H7 (cell line): ENCODE measurements at regions not wholly inside any gene's neighbourhood (a gene's known extent, or its start where the extent isn't known, plus 50 kb on each side); places are given as distances from the start of the nearest gene placed in this dataset.
"Not testable (repeated sequence)": the region's sequence is repeated elsewhere in the genome, so short reads cannot be mapped to it uniquely, and the experiment has no call there.

Experiments used
- DNase-seq: peaks from one replicate; pipeline ENCODE4 v3.0.0; 2012
- H3K27me3 ChIP-seq: 2 replicates; pipeline ENCODE4 v1.6.0; 2011; ENCODE audit warnings: mild to moderate bottlenecking, low read length; ENCODE audit not compliant: control insufficient read depth, insufficient read depth
- H3K36me3 ChIP-seq: replicated peaks from 2 replicates; pipeline ENCODE4 v1.5.1; 2011; ENCODE audit warnings: low read length; ENCODE audit not compliant: control insufficient read depth, insufficient read depth
- H3K4me3 ChIP-seq: 2 replicates; pipeline ENCODE4 v1.5.1; 2011; ENCODE audit warnings: low read depth, mild to moderate bottlenecking, control low read depth, low read length, moderate library complexity; ENCODE audit not compliant: insufficient read depth

- Histone ChIP-seq H3K4me3 (no peak overlapping the region), H3K27me3 (no peaks in the 10 kb centered on the region), H3K36me3 (no peaks in the 10 kb centered on the region)
- DNase-seq = peak; percentile 15
Measured at GRCh38 chr1:55893155-55893554, 678.0 kb upstream of the USP24 start.

- DNase-seq = no peak
- Histone ChIP-seq H3K4me3 (no peak overlapping the region), H3K27me3 (no peaks in the 10 kb centered on the region), H3K36me3 (no peaks in the 10 kb centered on the region)
Measured at GRCh38 chr1:55888685-55889317, 673.6 kb upstream of the USP24 start.

GRCh38 chr1:55886856-55887712 is 671.9 kb upstream of the USP24 start:
- no peaks in the 10 kb centered on the region for H3K27me3 ChIP-seq
- H3K4me3 ChIP-seq = no peak overlapping the region
- H3K36me3 ChIP-seq = no peaks in the 10 kb centered on the region
- DNase-seq = no peak

GRCh38 chr1:55885619-55886018 is 670.5 kb upstream of the USP24 start:
- DNase-seq = no peak

GRCh38 chr1:55882931-55883330 is 667.8 kb upstream of the USP24 start:
- Histone ChIP-seq H3K27me3 (no peaks in the 10 kb centered on the region), H3K36me3 (no peaks in the 10 kb centered on the region), H3K4me3 (no peak overlapping the region)
- DNase-seq = no peak

More at GRCh38 chr1:55885619-55886018, 670.5 kb upstream of the USP24 start:
- no peak overlapping the region for H3K4me3 ChIP-seq
- no peaks in the 10 kb centered on the region for H3K27me3 ChIP-seq
- no peaks in the 10 kb centered on the region for H3K36me3 ChIP-seq

- no peak for DNase-seq
- H3K27me3 ChIP-seq = no peaks in the 10 kb centered on the region
- H3K4me3 ChIP-seq = no peak overlapping the region
- H3K36me3 ChIP-seq = no peaks in the 10 kb centered on the region
Measured at GRCh38 chr1:55879346-55879745, 664.2 kb upstream of the USP24 start.

GRCh38 chr1:55877437-55878232 is 662.5 kb upstream of the USP24 start:
- Histone ChIP-seq H3K36me3 (no peaks in the 10 kb centered on the region), H3K27me3 (no peaks in the 10 kb centered on the region), H3K4me3 (no peak overlapping the region)
- DNase-seq = no peak

GRCh38 chr1:55876276-55877060 is 661.3 kb upstream of the USP24 start:
- no peak overlapping the region for H3K4me3 ChIP-seq
- H3K27me3 ChIP-seq = no peaks in the 10 kb centered on the region
- H3K36me3 ChIP-seq = no peaks in the 10 kb centered on the region
- DNase-seq = no peak

GRCh38 chr1:55870106-55870505 is 654.9 kb upstream of the USP24 start:
- no peaks in the 10 kb centered on the region for H3K36me3 ChIP-seq
- DNase-seq = no peak
- no peak overlapping the region for H3K4me3 ChIP-seq
- H3K27me3 ChIP-seq = no peaks in the 10 kb centered on the region

GRCh38 chr1:55869065-55869464 is 653.9 kb upstream of the USP24 start:
- no peak for DNase-seq

GRCh38 chr1:55868026-55868425 is 652.9 kb upstream of the USP24 start:
- Histone ChIP-seq H3K27me3 (no peaks in the 10 kb centered on the region), H3K4me3 (no peak overlapping the region), H3K36me3 (no peaks in the 10 kb centered on the region)
- no peak for DNase-seq

More at GRCh38 chr1:55869065-55869464, 653.9 kb upstream of the USP24 start:
- Histone ChIP-seq H3K36me3 (no peaks in the 10 kb centered on the region), H3K4me3 (no peak overlapping the region), H3K27me3 (no peaks in the 10 kb centered on the region)

- DNase-seq = no peak
Measured at GRCh38 chr1:55867304-55867843, 652.2 kb upstream of the USP24 start.

GRCh38 chr1:55865778-55866177 is 650.6 kb upstream of the USP24 start:
- H3K27me3 ChIP-seq, H3K4me3 ChIP-seq, DNase-seq, H3K36me3 ChIP-seq: not testable (repeated sequence)

More at GRCh38 chr1:55867304-55867843, 652.2 kb upstream of the USP24 start:
- H3K4me3 ChIP-seq = no peak overlapping the region
- no peaks in the 10 kb centered on the region for H3K36me3 ChIP-seq
- H3K27me3 ChIP-seq = no peaks in the 10 kb centered on the region

GRCh38 chr1:55864251-55864650 is 649.1 kb upstream of the USP24 start:
- no peaks in the 10 kb centered on the region for H3K36me3 ChIP-seq
- H3K4me3 ChIP-seq = no peak overlapping the region
- no peaks in the 10 kb centered on the region for H3K27me3 ChIP-seq
- DNase-seq = no peak
